Body of pancreas (tissue), 4 donors: ENCODE measurements at regions not wholly inside any gene's neighbourhood (a gene's known extent, or its start where the extent isn't known, plus 50 kb on each side); places are given as distances from the start of the nearest gene placed in this dataset.

ENCODE experiments used
- ATAC-seq: fragments of 150-250 bp; one replicate; pipeline ENCODE4 v1.9.1; 2016
- DNase-seq, 4 donors: peaks; one replicate each; pipeline ENCODE4 v3.0.0-alpha.2; 2019
- H3K27ac ChIP-seq, 4 donors: fragments of 200-600 bp; sonication (generic); 1 replicate in 3 of 4; 2 replicates in 1 of 4; pipeline versions ENCODE4 v1.5.1 to v1.6.1; 2016 to 2019; ENCODE audit warnings: mild to moderate bottlenecking in 1 of 4, mixed read lengths in 1 of 4, moderate library complexity in 1 of 4
- H3K27me3 ChIP-seq, 2 donors: fragments of 200-600 bp; sonication (generic); one replicate each; pipeline ENCODE4 v1.6.0; 2016; ENCODE audit warnings: mild to moderate bottlenecking in 1 of 2
- H3K36me3 ChIP-seq, 2 donors: fragments of 200-600 bp; sonication (generic); replicated peaks in 1 of 2; 2 replicates each; pipeline ENCODE4 v1.5.1; 2016; ENCODE audit warnings: low read depth in 2 of 2; ENCODE audit not compliant: insufficient read depth in 1 of 2
- H3K4me1 ChIP-seq: fragments of 200-600 bp; sonication (generic); one replicate; pipeline ENCODE4 v1.6.0; 2016
- H3K4me3 ChIP-seq, 2 donors: fragments of 200-600 bp; sonication (generic); 1 replicate in 1 of 2; 2 replicates in 1 of 2; pipeline ENCODE4 v1.5.1; 2016 to 2019
- H3K9me3 ChIP-seq, 3 donors: fragments of 200-600 bp; sonication (generic); 1 replicate in 2 of 3; 2 replicates in 1 of 3; pipeline ENCODE4 v1.5.1; 2016
- POLR2A ChIP-seq, 3 donors: fragments of 450-650 bp; IDR thresholded peaks; one replicate each; pipeline ENCODE4 v1.6.1; 2016; ENCODE audit warnings: antibody characterized with exemption in 3 of 3, mild to moderate bottlenecking in 2 of 3
- WGBS, 2 donors: methylation state at CpG; one replicate each; pipeline ENCODE4 v1.1.5; 2017; 5-methylcytosine and 5-hydroxymethylcytosine counted together
- intact Hi-C: fragments of 100-400 bp; cut with DNase I; formaldehyde crosslinking; loops from one replicate; pipeline ENCODE4 v1.15.1; 2023
- TF ChIP-seq, protein P1 (sequence below), 7 experiments: fragments of 450-650 bp in 4 of 7; fragments of 200-600 bp in 3 of 7; sonication (generic) in 3 of 7; IDR thresholded peaks; one replicate each; pipeline ENCODE4 v1.5.1; 2016 to 2019; ENCODE audit warnings: antibody characterized with exemption in 7 of 7

DNA sequence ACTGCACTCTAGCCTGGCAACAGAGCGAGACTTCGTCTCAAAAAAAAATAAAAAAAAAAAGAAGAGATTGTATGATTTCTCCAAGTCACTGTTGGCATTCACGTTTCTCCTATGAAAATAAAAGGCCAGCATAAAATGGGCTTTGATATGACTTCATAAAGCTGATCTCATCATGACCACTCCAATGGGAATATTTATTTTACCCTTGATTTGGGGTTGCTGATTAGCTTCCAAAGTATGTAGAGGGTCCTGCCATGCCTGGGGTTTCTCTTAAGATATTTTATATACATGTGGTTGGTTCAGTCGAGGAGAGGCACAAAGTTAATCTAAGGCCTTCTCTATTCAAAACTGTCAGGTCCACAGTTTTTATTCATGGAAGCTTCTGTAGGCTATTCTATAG, 247.0 kb upstream of the TNC start:
- DNase-seq (no peak), ATAC-seq (no peak)
- intact Hi-C loops, result no loop called here
- no peak overlapping the region for H3K4me3 ChIP-seq
- H3K27me3 ChIP-seq, result no peaks in the 10 kb centered on the region
- no peaks in the 10 kb centered on the region for H3K36me3 ChIP-seq
- 83 to 88% methylated on average over 4 of the region's 4 CpGs for WGBS, 2 donors
- no peaks in the 10 kb centered on the region for H3K9me3 ChIP-seq
- H3K27ac ChIP-seq, result no peak overlapping the region
- TF ChIP-seq, protein P1, sequence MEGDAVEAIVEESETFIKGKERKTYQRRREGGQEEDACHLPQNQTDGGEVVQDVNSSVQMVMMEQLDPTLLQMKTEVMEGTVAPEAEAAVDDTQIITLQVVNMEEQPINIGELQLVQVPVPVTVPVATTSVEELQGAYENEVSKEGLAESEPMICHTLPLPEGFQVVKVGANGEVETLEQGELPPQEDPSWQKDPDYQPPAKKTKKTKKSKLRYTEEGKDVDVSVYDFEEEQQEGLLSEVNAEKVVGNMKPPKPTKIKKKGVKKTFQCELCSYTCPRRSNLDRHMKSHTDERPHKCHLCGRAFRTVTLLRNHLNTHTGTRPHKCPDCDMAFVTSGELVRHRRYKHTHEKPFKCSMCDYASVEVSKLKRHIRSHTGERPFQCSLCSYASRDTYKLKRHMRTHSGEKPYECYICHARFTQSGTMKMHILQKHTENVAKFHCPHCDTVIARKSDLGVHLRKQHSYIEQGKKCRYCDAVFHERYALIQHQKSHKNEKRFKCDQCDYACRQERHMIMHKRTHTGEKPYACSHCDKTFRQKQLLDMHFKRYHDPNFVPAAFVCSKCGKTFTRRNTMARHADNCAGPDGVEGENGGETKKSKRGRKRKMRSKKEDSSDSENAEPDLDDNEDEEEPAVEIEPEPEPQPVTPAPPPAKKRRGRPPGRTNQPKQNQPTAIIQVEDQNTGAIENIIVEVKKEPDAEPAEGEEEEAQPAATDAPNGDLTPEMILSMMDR (IDR thresholded peaks at IDR 0.05), result no peak
- TF ChIP-seq POLR2A (IDR thresholded peaks at IDR 0.05), result no peak
- no peaks in the 10 kb centered on the region for H3K4me1 ChIP-seq

DNA sequence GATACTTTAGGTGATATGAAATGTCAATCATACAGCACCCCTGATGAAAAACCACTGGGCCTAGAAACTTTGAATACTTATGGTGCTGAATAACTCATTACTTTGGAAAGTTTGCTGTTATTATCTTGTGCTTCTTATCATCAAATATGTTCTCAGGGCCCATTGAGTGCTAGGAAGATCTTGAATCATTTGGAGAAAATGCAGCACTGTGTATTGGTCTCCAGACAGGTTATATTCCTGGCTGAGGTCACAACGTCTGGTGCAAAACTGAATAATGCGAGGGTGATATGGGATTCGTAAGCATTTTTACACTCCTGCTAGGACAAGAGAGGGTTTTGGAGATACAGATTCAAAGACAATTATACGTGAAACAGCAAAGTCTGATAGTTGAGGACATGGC, 249.4 kb upstream of the TNC start:
- H3K36me3 ChIP-seq, result no peaks in the 10 kb centered on the region
- intact Hi-C loops, result no loop called here
- ATAC-seq, result no peak
- DNase-seq, result no peak
- H3K4me3 ChIP-seq, result no peak overlapping the region
- H3K27ac ChIP-seq, result no peak overlapping the region
- WGBS, 2 donors, result 72 to 91% methylated on average over 4 of the region's 4 CpGs
- TF ChIP-seq, protein P1 (IDR thresholded peaks at IDR 0.05), result no peak
- no peak for TF ChIP-seq POLR2A (IDR thresholded peaks at IDR 0.05)
- H3K4me1 ChIP-seq, result no peaks in the 10 kb centered on the region
- H3K27me3 ChIP-seq, result no peaks in the 10 kb centered on the region
- H3K9me3 ChIP-seq, result no peaks in the 10 kb centered on the region

DNA sequence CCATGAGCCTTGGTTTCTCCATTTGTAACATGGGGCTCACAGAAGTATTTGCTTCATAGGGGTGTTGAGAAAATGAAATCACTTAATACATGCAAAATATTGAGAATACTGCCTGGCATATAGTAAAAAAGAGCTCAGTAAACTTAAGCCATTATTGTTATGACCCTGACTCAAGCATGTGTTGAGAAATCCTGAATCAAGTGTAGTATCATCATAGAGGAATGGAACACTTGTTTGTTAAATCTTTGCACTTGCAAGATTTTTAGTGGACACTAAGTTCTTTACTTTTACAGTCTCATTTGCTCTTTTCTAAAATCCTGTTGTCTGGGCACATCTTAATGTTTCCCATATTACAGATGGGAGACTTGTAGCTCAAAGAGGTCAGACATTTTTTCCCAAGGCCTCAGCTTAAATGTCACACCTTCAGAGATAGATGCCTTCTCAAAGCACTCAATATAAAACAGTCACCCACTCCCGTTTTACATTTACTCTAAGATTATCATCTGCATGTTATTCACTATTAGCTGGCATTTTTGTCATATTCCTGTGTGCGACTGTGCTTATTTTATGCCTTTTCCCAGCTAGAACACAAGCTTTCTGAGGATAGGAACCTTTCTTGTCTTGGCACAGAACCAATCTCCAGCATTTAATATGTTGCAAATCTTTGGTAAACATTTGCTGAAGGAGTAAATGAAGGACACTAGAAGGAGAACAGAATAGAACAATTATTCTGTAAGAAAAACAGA, 250.0 kb upstream of the TNC start:
- WGBS, 2 donors, result 56 to 64% methylated on average over 2 of the region's 2 CpGs
- H3K4me1 ChIP-seq, result no peaks in the 10 kb centered on the region
- no peaks in the 10 kb centered on the region for H3K9me3 ChIP-seq
- no peaks in the 10 kb centered on the region for H3K36me3 ChIP-seq
- no peak overlapping the region for H3K27ac ChIP-seq
- intact Hi-C loops, result no loop called here
- H3K27me3 ChIP-seq, result no peaks in the 10 kb centered on the region
- no peak for ATAC-seq
- no peak for DNase-seq
- TF ChIP-seq, protein P1 (IDR thresholded peaks at IDR 0.05), result no peak
- TF ChIP-seq POLR2A (IDR thresholded peaks at IDR 0.05), result no peak
- no peak overlapping the region for H3K4me3 ChIP-seq

DNA sequence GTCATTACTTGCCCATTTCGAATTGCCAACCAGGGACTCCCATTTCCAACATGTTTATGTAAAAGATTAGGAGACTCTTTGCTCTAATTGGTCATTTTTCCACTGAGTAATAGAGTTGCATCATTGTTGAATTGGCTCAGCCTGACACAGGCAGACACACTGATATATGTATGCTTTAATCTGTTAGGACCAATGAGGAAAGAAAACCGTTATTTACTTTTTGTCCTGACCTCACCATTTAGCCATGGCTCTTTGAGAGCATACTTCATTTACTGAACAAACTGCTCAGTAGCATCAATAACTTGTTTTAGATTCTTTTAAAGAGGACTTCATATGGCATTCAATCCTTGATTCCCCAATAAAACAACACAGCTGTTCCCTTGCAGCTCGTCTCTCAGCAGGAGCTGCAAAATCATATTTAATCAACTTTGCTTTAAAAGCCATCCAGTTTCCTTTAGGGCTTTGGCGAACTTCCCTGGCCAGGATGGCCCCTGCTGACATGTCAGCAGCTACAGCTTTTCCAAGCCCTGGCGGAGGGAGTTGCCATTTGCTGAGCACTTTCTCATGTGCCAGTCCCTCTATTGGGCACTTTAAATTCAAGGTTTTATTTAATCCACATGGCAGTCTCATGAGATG, 251.5 kb upstream of the TNC start:
- intact Hi-C loops, result no loop called here
- Histone ChIP-seq H3K9me3 (no peaks in the 10 kb centered on the region), H3K27me3 (no peaks in the 10 kb centered on the region), H3K4me1 (no peaks in the 10 kb centered on the region), H3K4me3 (no peak overlapping the region), H3K27ac (no peak overlapping the region), H3K36me3 (no peaks in the 10 kb centered on the region)
- TF ChIP-seq, protein P1 (IDR thresholded peaks at IDR 0.05), result no peak
- TF ChIP-seq POLR2A (IDR thresholded peaks at IDR 0.05), result no peak
- ATAC-seq (no peak), DNase-seq (no peak)
- 46 to 54% methylated on average over 5 of the region's 5 CpGs for WGBS, 2 donors
